SK-N-SH treated with all-trans-retinoic acid at 6 μM for 48 hours (cell line): ENCODE measurements at regions not wholly inside any gene's neighbourhood (a gene's known extent, or its start where the extent isn't known, plus 50 kb on each side); places are given as distances from the start of the nearest gene placed in this dataset.
"Not testable (repeated sequence)": the region's sequence is repeated elsewhere in the genome, so short reads cannot be mapped to it uniquely, and the experiment has no call there.

Source experiments
- ATAC-seq: fragments of 200-7000 bp; cut with Tn5 transposase; 3 replicates; pipeline ENCODE4 v1.9.1; 2020; ENCODE audit warnings: mild to moderate bottlenecking, moderate library complexity
- ARNTL ChIP-seq: fragments of 450-650 bp; formaldehyde crosslinking; IDR thresholded peaks from 2 replicates; pipeline ENCODE4 v1.5.0; 2020; ENCODE audit warnings: low read depth, mild to moderate bottlenecking, moderate library complexity, borderline replicate concordance
- BACH2 ChIP-seq: fragments of 250-450 bp; sonication (Bioruptor Pico); IDR thresholded peaks from 2 replicates; pipeline ENCODE4 v1.9.0; 2021; ENCODE audit warnings: mild to moderate bottlenecking, borderline replicate concordance
- GLIS3 ChIP-seq: fragments of 250-450 bp; sonication (Bioruptor Pico); IDR thresholded peaks from 2 replicates; pipeline ENCODE4 v1.5.0; 2020; ENCODE audit warnings: mild to moderate bottlenecking, moderate library complexity
- PPARA ChIP-seq: fragments of 250-450 bp; sonication (Bioruptor Pico); IDR thresholded peaks from 2 replicates; pipeline ENCODE4 v1.5.0; 2020; ENCODE audit warnings: mild to moderate bottlenecking, borderline replicate concordance
- RARB ChIP-seq: fragments of 250-450 bp; sonication (Bioruptor Pico); IDR thresholded peaks from 2 replicates; pipeline ENCODE4 v1.8.0; 2021; ENCODE audit warnings: mild to moderate bottlenecking, moderate library complexity
- TCF4 ChIP-seq: fragments of 250-450 bp; sonication (Bioruptor Pico); IDR thresholded peaks from 2 replicates; pipeline ENCODE4 v1.8.0; 2021; ENCODE audit warnings: mild to moderate bottlenecking, moderate library complexity, borderline replicate concordance
- TOX ChIP-seq: fragments of 250-450 bp; sonication (Bioruptor Pico); IDR thresholded peaks from 2 replicates; pipeline ENCODE4 v1.8.0; 2021; ENCODE audit warnings: mild to moderate bottlenecking, moderate library complexity, borderline replicate concordance
- ZC3H10 ChIP-seq: fragments of 250-450 bp; sonication (Bioruptor Pico); IDR thresholded peaks from 2 replicates; pipeline ENCODE4 v1.5.1; 2021; ENCODE audit warnings: mild to moderate bottlenecking, moderate library complexity
- ZFP3 ChIP-seq: fragments of 250-450 bp; sonication (Bioruptor Pico); IDR thresholded peaks from 2 replicates; pipeline ENCODE4 v1.5.0; 2020; ENCODE audit warnings: mild to moderate bottlenecking, moderate library complexity
- ZNF565 ChIP-seq: fragments of 450-650 bp; formaldehyde crosslinking; conservative IDR thresholded peaks from 2 replicates; pipeline ENCODE4 v1.5.0; 2020; ENCODE audit warnings: low read depth, mild to moderate bottlenecking, moderate library complexity
- ZNF8 ChIP-seq: fragments of 450-650 bp; formaldehyde crosslinking; IDR thresholded peaks from 2 replicates; pipeline ENCODE4 v1.5.0; 2020; ENCODE audit warnings: mild to moderate bottlenecking, moderate library complexity
- TF ChIP-seq, protein P1 (sequence below): fragments of 250-450 bp; sonication (Bioruptor Pico); IDR thresholded peaks from 2 replicates; pipeline ENCODE4 v1.8.0; 2021; ENCODE audit warnings: low read depth, mild to moderate bottlenecking, moderate library complexity, borderline replicate concordance
- TF ChIP-seq, protein P2 (sequence below): fragments of 250-450 bp; sonication (Bioruptor Pico); IDR thresholded peaks from 2 replicates; pipeline ENCODE4 v1.8.0; 2020; ENCODE audit warnings: mild to moderate bottlenecking, moderate library complexity, borderline replicate concordance
- TF ChIP-seq, protein P3 (sequence below): fragments of 250-450 bp; sonication (Bioruptor Pico); IDR thresholded peaks from 2 replicates; pipeline ENCODE4 v1.5.1; 2020; ENCODE audit warnings: low read depth, mild to moderate bottlenecking, moderate library complexity

DNA sequence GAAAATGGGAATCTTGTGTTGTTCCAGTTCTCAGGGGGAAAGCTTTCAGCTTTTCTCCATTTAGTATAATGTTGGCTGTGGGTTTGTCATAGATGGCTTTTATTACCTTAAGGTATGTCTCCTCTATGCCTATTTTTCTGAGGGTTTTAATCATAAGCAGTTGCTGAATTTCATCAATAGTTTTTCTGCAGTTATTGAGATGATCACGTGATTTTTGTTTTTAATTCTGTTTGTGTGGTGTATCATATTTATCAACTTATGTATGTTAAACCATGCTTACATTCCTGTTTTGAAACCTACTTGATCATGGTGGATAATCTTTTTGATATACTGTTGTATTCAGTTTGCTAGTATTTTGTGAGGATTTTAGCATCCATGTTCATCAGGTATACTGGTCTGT lies 66.8 kb upstream of the CENPE start:
- ATAC-seq: no peak
- TF ChIP-seq, protein P1, sequence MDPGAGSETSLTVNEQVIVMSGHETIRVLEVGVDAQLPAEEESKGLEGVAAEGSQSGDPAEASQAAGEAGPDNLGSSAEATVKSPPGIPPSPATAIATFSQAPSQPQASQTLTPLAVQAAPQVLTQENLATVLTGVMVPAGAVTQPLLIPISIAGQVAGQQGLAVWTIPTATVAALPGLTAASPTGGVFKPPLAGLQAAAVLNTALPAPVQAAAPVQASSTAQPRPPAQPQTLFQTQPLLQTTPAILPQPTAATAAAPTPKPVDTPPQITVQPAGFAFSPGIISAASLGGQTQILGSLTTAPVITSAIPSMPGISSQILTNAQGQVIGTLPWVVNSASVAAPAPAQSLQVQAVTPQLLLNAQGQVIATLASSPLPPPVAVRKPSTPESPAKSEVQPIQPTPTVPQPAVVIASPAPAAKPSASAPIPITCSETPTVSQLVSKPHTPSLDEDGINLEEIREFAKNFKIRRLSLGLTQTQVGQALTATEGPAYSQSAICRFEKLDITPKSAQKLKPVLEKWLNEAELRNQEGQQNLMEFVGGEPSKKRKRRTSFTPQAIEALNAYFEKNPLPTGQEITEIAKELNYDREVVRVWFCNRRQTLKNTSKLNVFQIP: no peak
- no peak for TF ChIP-seq RARB
- no peak for TF ChIP-seq ZNF8 (CRISPR knock-in tag)
- TF ChIP-seq TCF4 (CRISPR knock-in tag): no peak
- TF ChIP-seq, protein P2, sequence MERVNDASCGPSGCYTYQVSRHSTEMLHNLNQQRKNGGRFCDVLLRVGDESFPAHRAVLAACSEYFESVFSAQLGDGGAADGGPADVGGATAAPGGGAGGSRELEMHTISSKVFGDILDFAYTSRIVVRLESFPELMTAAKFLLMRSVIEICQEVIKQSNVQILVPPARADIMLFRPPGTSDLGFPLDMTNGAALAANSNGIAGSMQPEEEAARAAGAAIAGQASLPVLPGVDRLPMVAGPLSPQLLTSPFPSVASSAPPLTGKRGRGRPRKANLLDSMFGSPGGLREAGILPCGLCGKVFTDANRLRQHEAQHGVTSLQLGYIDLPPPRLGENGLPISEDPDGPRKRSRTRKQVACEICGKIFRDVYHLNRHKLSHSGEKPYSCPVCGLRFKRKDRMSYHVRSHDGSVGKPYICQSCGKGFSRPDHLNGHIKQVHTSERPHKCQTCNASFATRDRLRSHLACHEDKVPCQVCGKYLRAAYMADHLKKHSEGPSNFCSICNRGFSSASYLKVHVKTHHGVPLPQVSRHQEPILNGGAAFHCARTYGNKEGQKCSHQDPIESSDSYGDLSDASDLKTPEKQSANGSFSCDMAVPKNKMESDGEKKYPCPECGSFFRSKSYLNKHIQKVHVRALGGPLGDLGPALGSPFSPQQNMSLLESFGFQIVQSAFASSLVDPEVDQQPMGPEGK (CRISPR knock-in tag): no peak
- no peak for TF ChIP-seq ZC3H10 (CRISPR knock-in tag)
- no peak for TF ChIP-seq ARNTL
- TF ChIP-seq, protein P3, sequence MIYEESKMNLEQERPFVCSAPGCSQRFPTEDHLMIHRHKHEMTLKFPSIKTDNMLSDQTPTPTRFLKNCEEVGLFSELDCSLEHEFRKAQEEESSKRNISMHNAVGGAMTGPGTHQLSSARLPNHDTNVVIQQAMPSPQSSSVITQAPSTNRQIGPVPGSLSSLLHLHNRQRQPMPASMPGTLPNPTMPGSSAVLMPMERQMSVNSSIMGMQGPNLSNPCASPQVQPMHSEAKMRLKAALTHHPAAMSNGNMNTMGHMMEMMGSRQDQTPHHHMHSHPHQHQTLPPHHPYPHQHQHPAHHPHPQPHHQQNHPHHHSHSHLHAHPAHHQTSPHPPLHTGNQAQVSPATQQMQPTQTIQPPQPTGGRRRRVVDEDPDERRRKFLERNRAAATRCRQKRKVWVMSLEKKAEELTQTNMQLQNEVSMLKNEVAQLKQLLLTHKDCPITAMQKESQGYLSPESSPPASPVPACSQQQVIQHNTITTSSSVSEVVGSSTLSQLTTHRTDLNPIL (CRISPR knock-in tag): no peak
- TF ChIP-seq GLIS3 (CRISPR knock-in tag): no peak
- no peak for TF ChIP-seq TOX (CRISPR knock-in tag)
- no peak for TF ChIP-seq PPARA (CRISPR knock-in tag)
- no peak for TF ChIP-seq BACH2 (CRISPR knock-in tag)
- no peak for TF ChIP-seq ZFP3 (CRISPR knock-in tag)
- TF ChIP-seq ZNF565: no peak

DNA sequence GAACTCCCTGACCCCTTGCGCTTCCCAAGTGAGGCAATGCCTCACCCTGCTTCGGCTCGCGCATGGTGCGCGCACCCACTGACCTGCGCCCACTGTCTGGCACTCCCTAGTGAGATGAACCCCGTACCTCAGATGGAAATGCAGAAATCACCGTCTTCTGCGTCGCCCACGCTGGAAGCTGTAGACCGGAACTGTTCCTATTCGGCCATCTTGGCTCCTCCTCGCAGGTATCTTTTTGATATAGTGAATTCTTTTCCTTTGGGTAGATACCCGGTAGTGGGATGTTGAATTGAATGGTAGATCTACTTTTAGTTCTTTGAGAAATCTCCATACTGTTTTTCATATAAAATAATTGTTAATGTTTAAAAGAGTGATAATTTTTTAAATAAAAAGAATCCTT lies 57.9 kb upstream of the CENPE start:
- ATAC-seq: not testable (repeated sequence)
